NCI-H526 treated with DMSO at 0.1 percent for 48 hours (cell line): ENCODE measurements at regions not wholly inside any gene's neighbourhood (a gene's known extent, or its start where the extent isn't known, plus 50 kb on each side); places are given as distances from the start of the nearest gene placed in this dataset.

Experiments
- DNase-seq: peaks from one replicate; lab custom pipeline; 2025; lab: John Stamatoyannopoulos, UW

GRCh38 chr6:100179576-100179975 lies 185.6 kb upstream of the MCHR2 start:
- no peak for DNase-seq

DNA sequence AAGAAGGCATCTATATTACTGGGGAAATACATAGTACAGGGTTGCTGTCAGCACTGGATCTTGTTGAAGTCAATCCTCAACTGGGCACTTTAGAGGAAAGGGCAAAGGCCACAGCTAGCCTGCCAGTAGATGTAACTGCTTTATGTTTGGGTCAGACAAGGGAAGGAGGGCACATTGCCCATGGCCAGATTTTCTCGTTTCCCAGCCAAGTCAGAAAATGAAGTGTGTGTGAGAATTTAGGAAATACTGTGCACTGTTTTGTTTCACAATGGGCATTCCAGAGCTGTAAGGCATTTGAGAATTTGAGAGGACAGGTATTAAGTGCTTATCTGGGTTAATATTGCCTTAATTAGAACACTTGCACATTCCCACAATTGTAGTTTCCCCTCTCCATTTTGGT lies 183.9 kb upstream of the MCHR2 start:
- DNase-seq = no peak

- no peak for DNase-seq
Measured at GRCh38 chr6:100176951-100177710, 183.1 kb upstream of the MCHR2 start.

DNA sequence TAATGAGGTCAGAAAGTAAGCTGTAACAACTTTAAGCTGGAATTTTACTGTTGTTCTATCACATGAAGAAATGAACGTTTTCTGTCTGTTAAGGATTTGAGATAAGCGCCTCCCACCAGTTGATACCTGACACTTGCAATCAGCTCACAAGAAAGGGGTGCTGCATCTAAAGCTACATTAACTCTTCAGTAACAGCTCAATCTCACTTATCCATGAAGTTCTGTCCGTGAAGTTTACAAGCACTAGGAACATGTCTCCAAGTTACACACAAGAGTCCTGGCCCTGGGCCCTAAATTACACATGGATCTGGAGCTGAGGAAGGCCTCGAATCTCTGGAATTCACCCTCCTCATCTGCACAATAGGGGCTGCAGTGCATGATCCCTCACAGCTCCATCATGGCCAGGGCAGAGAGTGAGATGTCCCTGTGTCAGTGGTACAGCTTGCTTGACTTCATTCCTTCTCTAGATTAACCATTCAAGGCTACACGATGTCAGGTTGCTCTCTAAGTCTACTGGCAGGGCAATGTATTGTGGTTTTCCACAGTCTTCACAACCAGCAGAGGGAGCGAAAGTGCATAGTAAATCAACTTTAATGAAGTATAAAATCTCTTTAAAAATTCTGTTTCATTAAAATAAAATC lies 182.4 kb upstream of the MCHR2 start:
- peak; percentile 20 for DNase-seq

DNA sequence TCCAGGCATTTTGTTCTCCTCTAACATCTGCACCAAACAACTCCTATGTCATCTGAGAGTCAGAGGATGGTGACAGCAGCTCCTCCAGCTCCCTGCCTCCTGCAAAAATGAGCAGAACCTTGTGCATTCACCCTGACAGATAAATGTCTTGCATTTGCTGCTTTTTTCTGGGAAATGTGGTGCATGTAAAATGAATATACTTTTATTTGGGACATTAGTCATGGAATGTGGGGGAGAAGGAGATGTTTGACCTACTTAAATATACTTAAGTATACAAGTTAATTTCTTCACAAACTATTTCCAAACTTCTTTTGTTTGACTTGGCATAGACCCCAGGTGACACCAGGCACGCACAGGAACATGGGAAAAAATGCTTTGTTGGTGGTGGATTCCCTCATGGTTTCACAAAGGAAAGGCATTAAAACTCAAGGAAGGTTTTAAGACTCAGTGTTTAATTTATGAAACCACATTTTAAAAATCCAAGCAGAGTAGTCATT lies 181.8 kb upstream of the MCHR2 start:
- no peak for DNase-seq

- DNase-seq = no peak
Measured at GRCh38 chr6:100173211-100173610, 179.2 kb upstream of the MCHR2 start.

GRCh38 chr6:100172322-100172713 lies 178.3 kb upstream of the MCHR2 start:
- no peak for DNase-seq

GRCh38 chr6:100171533-100172321 lies 177.7 kb upstream of the MCHR2 start:
- peak; percentile 59 for DNase-seq

GRCh38 chr6:100168148-100168547 lies 174.1 kb upstream of the MCHR2 start:
- DNase-seq = no peak

- DNase-seq = no peak
Measured at GRCh38 chr6:100167585-100167984, 173.6 kb upstream of the MCHR2 start.

DNA sequence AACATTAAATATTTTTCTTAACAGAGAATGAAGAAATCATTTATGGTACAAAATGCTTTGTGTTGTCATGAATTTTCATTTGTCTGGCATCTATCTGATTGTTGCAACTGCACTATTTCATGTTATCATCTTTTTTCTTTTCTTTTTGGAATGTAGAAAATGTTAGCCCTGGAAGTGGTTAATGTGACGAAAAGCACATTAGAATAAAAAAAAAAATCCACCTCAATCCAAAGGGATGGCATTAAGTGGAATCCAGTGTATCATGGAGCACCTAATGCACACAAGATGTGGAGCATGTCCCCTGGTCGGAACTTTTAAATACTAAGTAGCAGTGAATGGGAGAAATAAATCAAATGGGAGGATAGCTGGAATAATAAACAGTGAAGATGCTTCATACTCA lies 172.9 kb upstream of the MCHR2 start:
- DNase-seq = no peak

DNA sequence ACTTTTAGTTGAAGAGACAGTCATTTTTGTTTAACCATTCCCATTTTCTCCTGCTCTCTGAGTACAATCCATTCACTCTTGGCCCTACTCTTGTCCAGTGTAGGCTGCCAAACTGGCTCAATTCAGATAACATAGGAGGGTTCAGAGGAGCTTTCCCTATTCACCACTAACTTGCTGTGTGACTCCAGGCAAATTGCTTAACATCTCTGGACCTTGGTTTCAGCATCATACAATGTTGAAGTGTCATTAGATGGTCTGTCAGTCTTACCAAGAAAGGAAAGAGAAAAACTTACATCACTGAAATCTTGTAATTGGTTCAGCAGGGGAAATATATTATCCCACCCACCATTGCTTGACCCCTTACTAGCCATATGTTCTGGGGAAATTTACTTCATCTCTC lies 171.4 kb upstream of the MCHR2 start:
- DNase-seq = no peak

- no peak for DNase-seq
Measured at GRCh38 chr6:100163035-100163434, 169.0 kb upstream of the MCHR2 start.

- no peak for DNase-seq
Measured at GRCh38 chr6:100161782-100162365, 167.9 kb upstream of the MCHR2 start.

DNA sequence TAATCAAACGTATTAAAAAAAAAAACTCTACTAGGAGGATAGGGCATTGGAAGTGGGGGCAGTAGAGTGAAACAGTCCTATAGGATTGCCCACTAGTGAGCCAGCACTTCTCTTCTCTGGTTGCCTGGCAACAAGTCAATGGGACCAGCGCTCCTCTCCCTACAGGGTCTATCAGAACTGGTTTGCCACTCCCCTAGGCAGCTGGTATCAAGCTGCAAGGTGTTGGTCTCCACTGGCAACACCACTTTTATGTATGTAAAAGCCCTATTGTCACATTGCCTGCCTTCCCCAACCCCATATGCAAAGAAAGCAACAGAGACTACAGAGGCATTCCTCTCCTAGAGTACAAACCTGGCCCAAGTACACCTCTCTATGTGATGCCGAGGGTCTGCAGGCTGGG lies 166.9 kb upstream of the MCHR2 start:
- DNase-seq = peak; percentile 77

DNA sequence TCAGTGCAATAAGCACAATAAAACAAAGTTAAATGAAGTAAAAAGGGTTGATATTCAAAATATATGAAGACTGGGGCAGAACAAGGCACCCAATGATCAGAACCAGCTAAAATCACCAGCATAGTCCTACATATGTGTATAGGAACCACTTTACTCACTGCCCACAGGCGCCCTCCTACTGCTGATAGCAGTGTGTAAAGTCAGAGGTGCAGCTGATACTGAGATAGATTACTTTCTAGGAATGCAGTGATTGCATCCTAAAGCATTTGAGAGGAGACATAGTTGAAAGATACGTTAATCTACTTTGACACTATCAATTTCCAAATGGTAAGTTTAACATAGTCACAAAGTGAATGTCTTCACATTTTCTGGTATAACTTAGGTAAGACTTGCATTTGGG lies 161.1 kb upstream of the MCHR2 start:
- DNase-seq = no peak

GRCh38 chr6:100153636-100154275 lies 159.7 kb upstream of the MCHR2 start:
- DNase-seq = no peak

- no peak for DNase-seq
Measured at GRCh38 chr6:100152201-100152600, 158.2 kb upstream of the MCHR2 start.

DNA sequence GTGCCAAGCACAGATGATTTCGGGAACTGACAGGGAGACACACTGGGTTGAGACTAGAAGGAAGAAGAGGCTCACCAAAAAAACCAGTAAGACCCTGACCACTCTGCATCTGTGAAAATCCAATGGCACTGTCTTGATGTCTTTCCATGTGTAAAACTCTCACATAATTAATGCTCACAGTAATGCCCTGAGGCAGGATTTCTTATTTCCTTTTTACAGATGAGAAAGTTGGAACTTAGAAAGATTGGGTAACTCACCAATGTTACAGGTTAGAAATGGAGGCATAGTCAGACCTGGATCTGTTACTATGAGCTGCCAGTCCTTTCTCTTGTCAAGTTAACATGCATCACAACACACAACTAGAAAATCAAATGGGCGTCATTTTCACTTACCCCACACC lies 151.0 kb upstream of the MCHR2 start:
- no peak for DNase-seq

DNA sequence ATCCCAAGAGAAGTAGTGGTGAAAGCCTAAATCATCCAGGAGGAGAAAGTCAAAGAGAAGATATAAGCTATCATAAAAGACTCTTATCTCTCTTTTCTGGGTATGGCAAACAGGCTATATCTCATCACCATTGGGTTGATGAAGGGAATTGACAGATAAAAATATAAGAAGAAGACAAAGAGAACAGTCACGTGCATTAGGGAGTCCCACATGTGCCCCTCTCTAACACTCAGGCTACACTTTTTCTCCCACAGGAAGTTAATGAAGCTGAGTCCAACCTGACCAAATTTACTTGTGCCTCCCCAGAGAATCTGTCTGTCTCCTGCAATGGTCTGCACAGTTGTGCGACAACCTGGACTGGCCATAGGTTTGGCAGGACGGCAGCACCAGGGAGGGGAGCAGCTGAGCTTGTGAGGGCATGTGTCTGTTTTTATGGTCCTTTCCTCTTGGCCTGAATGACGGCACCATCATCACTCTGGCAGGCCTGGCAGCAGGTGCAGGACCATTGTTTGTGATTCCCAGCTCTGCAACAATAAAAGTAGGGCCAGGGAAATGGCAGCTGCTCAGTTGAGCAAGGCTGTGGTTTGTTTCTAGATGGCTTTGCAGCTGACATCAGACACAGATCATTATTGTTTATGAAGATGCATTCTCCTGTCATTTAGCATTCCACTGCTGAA lies 144.5 kb upstream of the MCHR2 start:
- no peak for DNase-seq

DNA sequence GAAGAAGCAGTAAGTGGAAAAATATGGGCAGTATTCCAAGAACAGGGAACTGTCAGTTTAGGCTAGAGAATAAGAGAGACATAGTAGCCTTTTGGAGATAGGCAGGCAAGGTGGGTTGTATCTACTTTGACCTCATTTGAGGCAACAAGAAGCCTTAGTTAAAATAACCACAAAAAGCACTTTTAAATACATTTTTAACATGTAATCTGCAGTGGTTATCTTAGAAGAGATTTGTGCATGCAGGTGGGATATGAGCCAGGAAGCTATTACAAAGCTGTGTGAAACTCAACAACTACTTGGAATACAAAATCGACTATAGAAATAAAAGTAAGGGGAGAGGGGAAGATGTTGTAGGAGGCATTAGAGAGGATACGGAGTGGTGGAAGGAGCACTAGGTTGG lies 143.7 kb upstream of the MCHR2 start:
- no peak for DNase-seq
